ENCODE measurements at regions not wholly inside any gene's neighbourhood (a gene's known extent, or its start where the extent isn't known, plus 50 kb on each side); places are given as distances from the start of the nearest gene placed in this dataset.

- H3K4me1 Mint-ChIP-seq, result no peaks in the 10 kb centered on the region
- H3K4me3 ChIP-seq (ENCODE audit: low read length), result no peak overlapping the region
These were observed 596.5 kb downstream of the SPOCK3 start for GRCh38 chr4:166637816-166638215.

GRCh38 chr4:166655231-166655630 is 579.1 kb downstream of the SPOCK3 start:
- no peaks in the 10 kb centered on the region for H3K36me3 ChIP-seq (ENCODE audit: insufficient read depth, low read length)
- no peak overlapping the region for H3K27ac ChIP-seq (ENCODE audit: low read depth, low read length)
- Mint-ChIP-seq H3K4me3 (no peak overlapping the region), H3K27me3 (no peaks in the 10 kb centered on the region), H3K9me3 (peaks cover 1 to 14% (median 5%) of the 10 kb centered on the region in 5 donors), H3K4me1 (no peaks in the 10 kb centered on the region), H3K36me3 (no peaks in the 10 kb centered on the region), H3K27ac (no peak overlapping the region)
- no peaks in the 10 kb centered on the region for H3K4me1 ChIP-seq (ENCODE audit: insufficient read depth, low read length)
- ChIA-PET CTCF (no interaction called here), POLR2A (no interaction called here)
- no peaks in the 10 kb centered on the region for H3K27me3 ChIP-seq (ENCODE audit: insufficient read depth, low read length, poor library complexity, severe bottlenecking)
- no peaks in the 10 kb centered on the region for H3K9me3 ChIP-seq (ENCODE audit: low read length)
- no peak overlapping the region for H3K4me3 ChIP-seq (ENCODE audit: low read length)
- DNase-seq, result no peak

More at GRCh38 chr4:166637816-166638215, 596.5 kb downstream of the SPOCK3 start:
- Histone ChIP-seq H3K4me1 (ENCODE audit: insufficient read depth, low read length) (no peaks in the 10 kb centered on the region), H3K36me3 (ENCODE audit: insufficient read depth, low read length) (no peaks in the 10 kb centered on the region), H3K27me3 (ENCODE audit: insufficient read depth, low read length, poor library complexity, severe bottlenecking) (no peaks in the 10 kb centered on the region), H3K27ac (ENCODE audit: low read depth, low read length) (no peak overlapping the region), H3K9me3 (ENCODE audit: low read length) (no peaks in the 10 kb centered on the region)
- H3K27ac Mint-ChIP-seq, result no peak overlapping the region
- H3K36me3 Mint-ChIP-seq, result no peaks in the 10 kb centered on the region
- DNase-seq, result no peak
- H3K9me3 Mint-ChIP-seq, result peaks cover 2 to 31% (median 13%) of the 10 kb centered on the region in 5 donors
- ChIA-PET POLR2A (no interaction called here), CTCF (no interaction called here)
- no peak overlapping the region for H3K4me3 Mint-ChIP-seq
- H3K27me3 Mint-ChIP-seq, result no peaks in the 10 kb centered on the region

GRCh38 chr4:166655705-166656104 is 578.6 kb downstream of the SPOCK3 start:
- DNase-seq, result no peak
- H3K36me3 Mint-ChIP-seq, result no peaks in the 10 kb centered on the region
- no peaks in the 10 kb centered on the region for H3K36me3 ChIP-seq (ENCODE audit: insufficient read depth, low read length)
- no peaks in the 10 kb centered on the region for H3K9me3 ChIP-seq (ENCODE audit: low read length)
- no peak overlapping the region for H3K27ac ChIP-seq (ENCODE audit: low read depth, low read length)
- H3K4me1 Mint-ChIP-seq, result no peaks in the 10 kb centered on the region
- no peak overlapping the region for H3K4me3 Mint-ChIP-seq
- ChIA-PET CTCF (no interaction called here), POLR2A (no interaction called here)
- no peaks in the 10 kb centered on the region for H3K4me1 ChIP-seq (ENCODE audit: insufficient read depth, low read length)
- H3K9me3 Mint-ChIP-seq, result peaks cover 1 to 14% (median 9%) of the 10 kb centered on the region in 5 donors
- no peak overlapping the region for H3K4me3 ChIP-seq (ENCODE audit: low read length)
- no peak overlapping the region for H3K27ac Mint-ChIP-seq
- H3K27me3 Mint-ChIP-seq, result no peaks in the 10 kb centered on the region
- no peaks in the 10 kb centered on the region for H3K27me3 ChIP-seq (ENCODE audit: insufficient read depth, low read length, poor library complexity, severe bottlenecking)

- POLR2A ChIA-PET, result no interaction called here
- Histone ChIP-seq H3K9me3 (ENCODE audit: low read length) (no peaks in the 10 kb centered on the region), H3K4me1 (ENCODE audit: insufficient read depth, low read length) (no peaks in the 10 kb centered on the region), H3K27ac (ENCODE audit: low read depth, low read length) (no peak overlapping the region), H3K4me3 (ENCODE audit: low read length) (no peak overlapping the region), H3K27me3 (ENCODE audit: insufficient read depth, low read length, poor library complexity, severe bottlenecking) (no peaks in the 10 kb centered on the region), H3K36me3 (ENCODE audit: insufficient read depth, low read length) (no peaks in the 10 kb centered on the region)
- Mint-ChIP-seq H3K27ac (no peak overlapping the region), H3K36me3 (no peaks in the 10 kb centered on the region), H3K4me3 (no peak overlapping the region), H3K9me3 (peaks cover 0 to 14% (median 6%) of the 10 kb centered on the region in 5 donors), H3K27me3 (no peaks in the 10 kb centered on the region), H3K4me1 (no peaks in the 10 kb centered on the region)
- CTCF ChIA-PET, result no interaction called here
- no peak for DNase-seq
These were observed 577.0 kb downstream of the SPOCK3 start for GRCh38 chr4:166657261-166657660.

GRCh38 chr4:166658585-166658984 is 575.7 kb downstream of the SPOCK3 start:
- H3K4me3 ChIP-seq (ENCODE audit: low read length), result no peak overlapping the region
- ChIA-PET CTCF (no interaction called here), POLR2A (no interaction called here)
- no peaks in the 10 kb centered on the region for H3K27me3 Mint-ChIP-seq
- H3K27ac Mint-ChIP-seq, result no peak overlapping the region
- H3K27ac ChIP-seq (ENCODE audit: low read depth, low read length), result no peak overlapping the region
- no peak overlapping the region for H3K4me3 Mint-ChIP-seq
- H3K36me3 Mint-ChIP-seq, result no peaks in the 10 kb centered on the region
- no peaks in the 10 kb centered on the region for H3K4me1 Mint-ChIP-seq
- H3K36me3 ChIP-seq (ENCODE audit: insufficient read depth, low read length), result no peaks in the 10 kb centered on the region
- H3K9me3 Mint-ChIP-seq, result peaks cover 0 to 20% (median 6%) of the 10 kb centered on the region in 5 donors
- H3K9me3 ChIP-seq (ENCODE audit: low read length), result no peaks in the 10 kb centered on the region
- H3K27me3 ChIP-seq (ENCODE audit: insufficient read depth, low read length, poor library complexity, severe bottlenecking), result no peaks in the 10 kb centered on the region
- no peaks in the 10 kb centered on the region for H3K4me1 ChIP-seq (ENCODE audit: insufficient read depth, low read length)
- DNase-seq, result no peak

- Histone ChIP-seq H3K9me3 (ENCODE audit: low read length) (no peaks in the 10 kb centered on the region), H3K36me3 (ENCODE audit: insufficient read depth, low read length) (no peaks in the 10 kb centered on the region), H3K4me1 (ENCODE audit: insufficient read depth, low read length) (no peaks in the 10 kb centered on the region), H3K4me3 (ENCODE audit: low read length) (no peak overlapping the region), H3K27me3 (ENCODE audit: insufficient read depth, low read length, poor library complexity, severe bottlenecking) (no peaks in the 10 kb centered on the region), H3K27ac (ENCODE audit: low read depth, low read length) (no peak overlapping the region)
- DNase-seq, result no peak
- Mint-ChIP-seq H3K27me3 (no peaks in the 10 kb centered on the region), H3K4me3 (no peak overlapping the region), H3K36me3 (no peaks in the 10 kb centered on the region), H3K4me1 (no peaks in the 10 kb centered on the region), H3K27ac (no peak overlapping the region), H3K9me3 (peaks cover 0 to 11% (median 4%) of the 10 kb centered on the region in 5 donors)
- POLR2A ChIA-PET, result no interaction called here
- CTCF ChIA-PET, result no interaction called here
These were observed 571.9 kb downstream of the SPOCK3 start for GRCh38 chr4:166662266-166662843.

- Histone ChIP-seq H3K4me3 (ENCODE audit: low read length) (no peak overlapping the region), H3K9me3 (ENCODE audit: low read length) (no peaks in the 10 kb centered on the region), H3K27me3 (ENCODE audit: insufficient read depth, low read length, poor library complexity, severe bottlenecking) (no peaks in the 10 kb centered on the region), H3K36me3 (ENCODE audit: insufficient read depth, low read length) (no peaks in the 10 kb centered on the region), H3K4me1 (ENCODE audit: insufficient read depth, low read length) (no peaks in the 10 kb centered on the region), H3K27ac (ENCODE audit: low read depth, low read length) (no peak overlapping the region)
- H3K9me3 Mint-ChIP-seq, result peaks cover 1 to 10% (median 5%) of the 10 kb centered on the region in 5 donors
- H3K4me3 Mint-ChIP-seq, result no peak overlapping the region
- H3K4me1 Mint-ChIP-seq, result no peaks in the 10 kb centered on the region
- no peak overlapping the region for H3K27ac Mint-ChIP-seq
- DNase-seq, result no peak
- no peaks in the 10 kb centered on the region for H3K36me3 Mint-ChIP-seq
- ChIA-PET POLR2A (no interaction called here), CTCF (no interaction called here)
- no peaks in the 10 kb centered on the region for H3K27me3 Mint-ChIP-seq
These were observed 564.0 kb downstream of the SPOCK3 start for GRCh38 chr4:166670341-166670740.

- Mint-ChIP-seq H3K9me3 (peaks cover 4 to 22% (median 5%) of the 10 kb centered on the region in 5 donors), H3K4me3 (no peak overlapping the region), H3K27ac (no peak overlapping the region), H3K36me3 (no peaks in the 10 kb centered on the region), H3K4me1 (no peaks in the 10 kb centered on the region), H3K27me3 (no peaks in the 10 kb centered on the region)
- H3K36me3 ChIP-seq (ENCODE audit: insufficient read depth, low read length), result no peaks in the 10 kb centered on the region
- H3K9me3 ChIP-seq (ENCODE audit: low read length), result no peaks in the 10 kb centered on the region
- no peaks in the 10 kb centered on the region for H3K27me3 ChIP-seq (ENCODE audit: insufficient read depth, low read length, poor library complexity, severe bottlenecking)
- H3K4me3 ChIP-seq (ENCODE audit: low read length), result no peak overlapping the region
- ChIA-PET POLR2A (no interaction called here), CTCF (no interaction called here)
- no peak for DNase-seq
- H3K4me1 ChIP-seq (ENCODE audit: insufficient read depth, low read length), result no peaks in the 10 kb centered on the region
- no peak overlapping the region for H3K27ac ChIP-seq (ENCODE audit: low read depth, low read length)
These were observed 560.4 kb downstream of the SPOCK3 start for GRCh38 chr4:166673911-166674310.

- no peak overlapping the region for H3K27ac Mint-ChIP-seq
- H3K4me3 Mint-ChIP-seq, result no peak overlapping the region
- CTCF ChIA-PET, result no interaction called here
These were observed 558.9 kb downstream of the SPOCK3 start for GRCh38 chr4:166675411-166675810.

More at GRCh38 chr4:166675411-166675810, 558.9 kb downstream of the SPOCK3 start:
- H3K27ac ChIP-seq (ENCODE audit: low read depth, low read length), result no peak overlapping the region
- no peaks in the 10 kb centered on the region for H3K27me3 Mint-ChIP-seq
- no peaks in the 10 kb centered on the region for H3K9me3 ChIP-seq (ENCODE audit: low read length)
- H3K36me3 Mint-ChIP-seq, result no peaks in the 10 kb centered on the region
- DNase-seq, result no peak
- no peak overlapping the region for H3K4me3 ChIP-seq (ENCODE audit: low read length)
- H3K4me1 Mint-ChIP-seq, result no peaks in the 10 kb centered on the region
- no peaks in the 10 kb centered on the region for H3K27me3 ChIP-seq (ENCODE audit: insufficient read depth, low read length, poor library complexity, severe bottlenecking)
- POLR2A ChIA-PET, result no interaction called here
- no peaks in the 10 kb centered on the region for H3K4me1 ChIP-seq (ENCODE audit: insufficient read depth, low read length)
- H3K36me3 ChIP-seq (ENCODE audit: insufficient read depth, low read length), result no peaks in the 10 kb centered on the region
- H3K9me3 Mint-ChIP-seq, result peaks cover 4 to 20% (median 5%) of the 10 kb centered on the region in 5 donors
